HepG2 (cell line): ENCODE measurements at regions not wholly inside any gene's neighbourhood (a gene's known extent, or its start where the extent isn't known, plus 50 kb on each side); places are given as distances from the start of the nearest gene placed in this dataset.

ENCODE experiments used
- ATAC-seq: fragments of 200-7000 bp; cut with Tn5 transposase; 3 replicates; pipeline ENCODE4 v1.9.1; 2020; ENCODE audit warnings: mild to moderate bottlenecking, moderate library complexity
- BruUV-seq: library from RNA; stranded (reverse); fragments of 400-500 nt; replicated peaks from 2 replicates; lab custom pipeline; 2021; lab: Mats Ljungman, UMichigan
- CTCF ChIA-PET: fragments of 300-600 bp; formaldehyde crosslinking; extraction: SDS; loops from one replicate; lab custom pipeline; 2021; ENCODE audit warnings: low total read pairs, inconsistent platforms, low intra/inter-chr PET ratio; lab: Yijun Ruan, JAX
- POLR2A ChIA-PET: fragments of 350-600 bp; sonication (Branson Sonifier 250); formaldehyde crosslinking; loops from one replicate; lab custom pipeline; 2020; ENCODE audit warnings: antibody characterized with exemption, inconsistent platforms; lab: Yijun Ruan, JAX
- DNase-seq: peaks from one replicate; pipeline ENCODE4 v3.0.0-alpha.2; 2015; ENCODE audit warnings: low spot score
- FAIRE-seq: peaks from 3 replicates; lab custom pipeline; 2011; peaks lifted over from hg19 to GRCh38; lab: Jason Lieb, UNC
- H2AFZ ChIP-seq: one replicate; pipeline ENCODE4 v1.6.1; 2011; ENCODE audit warnings: low read length, inconsistent platforms
- H3K27ac ChIP-seq: fragments of 300-600 bp; 3 replicates; pipeline ENCODE4 v1.8.0; 2011; ENCODE audit warnings: mixed run types, mild to moderate bottlenecking, mixed read lengths, low read length, inconsistent platforms; ENCODE audit not compliant: insufficient read depth; ENCODE audit errors: extremely low read length
- H3K27me3 ChIP-seq, 2 experiments: fragments of 200-600 bp in 1 of 2; 2 replicates in 1 of 2; 3 replicates in 1 of 2; pipeline versions ENCODE4 v1.6.0 to v1.8.0; 2011; ENCODE audit warnings: low read length in 2 of 2, mild to moderate bottlenecking in 2 of 2, moderate library complexity in 2 of 2, inconsistent platforms in 1 of 2; ENCODE audit not compliant: insufficient read depth in 2 of 2, control insufficient read depth in 1 of 2
- H3K36me3 ChIP-seq, 2 experiments: fragments of 200-600 bp in 1 of 2; replicated peaks in 1 of 2; 2 replicates in 1 of 2; 3 replicates in 1 of 2; pipeline versions ENCODE4 v1.5.1 to v1.8.0; 2011; ENCODE audit warnings: low read length in 2 of 2, inconsistent platforms in 1 of 2; ENCODE audit not compliant: insufficient read depth in 2 of 2, control insufficient read depth in 1 of 2
- H3K4me1 ChIP-seq: 2 replicates; pipeline ENCODE4 v1.5.1; 2012; ENCODE audit warnings: low read length, inconsistent platforms; ENCODE audit not compliant: insufficient read depth
- H3K4me2 ChIP-seq: 2 replicates; pipeline ENCODE4 v1.6.0; 2011; ENCODE audit warnings: low read depth, low read length, inconsistent platforms
- H3K4me3 ChIP-seq, 3 experiments: fragments of 200-600 bp in 1 of 3; sonication (generic), shearing (Covaris generic) in 1 of 3; replicated peaks in 1 of 3; 2 replicates each; pipeline ENCODE4 v1.5.1; 2011 to 2016; ENCODE audit warnings: low read length in 3 of 3, inconsistent platforms in 2 of 3, low read depth in 2 of 3, mild to moderate bottlenecking in 2 of 3, control low read depth in 1 of 3, mixed read lengths in 1 of 3; ENCODE audit not compliant: insufficient read depth in 1 of 3
- H3K79me2 ChIP-seq: one replicate; pipeline ENCODE4 v1.6.1; 2011; ENCODE audit warnings: low read length, inconsistent platforms; ENCODE audit not compliant: insufficient read depth
- H3K9ac ChIP-seq: 2 replicates; pipeline ENCODE4 v1.6.0; 2011; ENCODE audit warnings: mild to moderate bottlenecking, low read depth, low read length, inconsistent platforms; ENCODE audit not compliant: insufficient read depth
- H3K9me3 ChIP-seq: 2 replicates; pipeline ENCODE4 v1.5.1; 2012; ENCODE audit warnings: mild to moderate bottlenecking, low read length
- H4K20me1 ChIP-seq: 2 replicates; pipeline ENCODE4 v1.6.0; 2011; ENCODE audit warnings: inconsistent platforms, mild to moderate bottlenecking, low read length, moderate library complexity; ENCODE audit not compliant: insufficient read depth
- DNMT1 ChIP-seq: sonication (generic); formaldehyde crosslinking; IDR thresholded peaks from 2 replicates; pipeline ENCODE4 v1.5.1; 2020; ENCODE audit warnings: mild to moderate bottlenecking, missing genetic modification reagents
- KDM1A ChIP-seq: IDR thresholded peaks from 2 replicates; pipeline ENCODE4 v1.6.1; 2016; ENCODE audit warnings: missing compliant biosample characterization
- KDM5A ChIP-seq: fragments of 200-600 bp; sonication (generic); IDR thresholded peaks from 2 replicates; pipeline ENCODE4 v1.7.0; 2018; ENCODE audit warnings: antibody characterized with exemption, mild to moderate bottlenecking, low read length, borderline replicate concordance
- MEIS1 ChIP-seq: sonication (generic); formaldehyde crosslinking; IDR thresholded peaks from 2 replicates; pipeline ENCODE4 v1.9.0; 2021; ENCODE audit warnings: mild to moderate bottlenecking, missing genetic modification reagents, moderate library complexity, borderline replicate concordance
- MNT ChIP-seq: fragments of 450-650 bp; IDR thresholded peaks from 2 replicates; pipeline ENCODE4 v1.6.1; 2016
- TBP ChIP-seq: sonication (generic); formaldehyde crosslinking; IDR thresholded peaks from 2 replicates; pipeline ENCODE4 v1.5.0; 2020; ENCODE audit warnings: missing genetic modification reagents
- ZBTB43 ChIP-seq: sonication (generic); formaldehyde crosslinking; conservative IDR thresholded peaks from 2 replicates; pipeline ENCODE4 v1.4.0; 2020; ENCODE audit warnings: missing genetic modification reagents
- ZNF501 ChIP-seq: sonication (generic); formaldehyde crosslinking; IDR thresholded peaks from 2 replicates; pipeline ENCODE4 v1.5.1; 2020; ENCODE audit warnings: mild to moderate bottlenecking, moderate library complexity, missing genetic modification reagents
- WGBS: methylation state at CpG from one replicate; pipeline ENCODE4 v1.1.6; 2017; ENCODE audit warnings: low lambda C conversion rate; 5-methylcytosine and 5-hydroxymethylcytosine counted together
- in situ Hi-C: cut with HindIII; loops from 2 replicates; pipeline ENCODE4 v1.10.0; 2017; ENCODE audit warnings: low pct_unique_long_range_greater_than_20kb; ENCODE audit not compliant: extremely low pct_ligation_motif_present
- intact Hi-C: fragments of 100-400 bp; cut with micrococcal nuclease; formaldehyde crosslinking; loops from one replicate; pipeline ENCODE4 v1.10.0; 2022; ENCODE audit not compliant: unreplicated experiment
- TF ChIP-seq, protein P1 (sequence below): sonication (generic); formaldehyde crosslinking; conservative IDR thresholded peaks from 2 replicates; pipeline ENCODE4 v1.4.0; 2020; ENCODE audit warnings: mild to moderate bottlenecking, missing genetic modification reagents, moderate library complexity

DNA sequence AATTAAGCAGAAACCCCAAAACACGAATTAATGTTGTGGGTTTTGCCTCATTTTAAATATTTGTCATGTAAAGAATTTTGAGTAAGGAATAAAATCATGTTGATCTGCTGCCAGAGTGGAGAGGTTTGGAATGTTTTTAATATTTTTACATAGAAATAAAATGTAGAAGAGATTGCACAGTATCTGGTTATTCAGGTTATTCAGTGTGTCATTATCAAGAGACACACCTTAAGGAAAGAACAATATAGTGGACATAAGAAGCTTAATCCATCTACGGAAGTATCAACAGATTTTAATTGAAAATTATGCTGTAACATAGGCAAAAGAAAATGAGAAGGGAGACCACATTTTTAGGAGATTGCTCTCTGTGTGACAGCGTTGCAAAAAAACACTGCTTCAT is 410.4 kb downstream of the MED10 start:
- no peak overlapping the region for H3K27ac ChIP-seq
- POLR2A ChIA-PET = no interaction called here
- FAIRE-seq (no peak), ATAC-seq (no peak), DNase-seq (no peak)
- H4K20me1 ChIP-seq = no peaks in the 10 kb centered on the region
- intact Hi-C loops (no loop called here), in situ Hi-C loops (no loop called here)
- H3K9me3 ChIP-seq = peaks cover 19% of the 10 kb centered on the region; the same call in 1 of the 2 replicates
- no peaks in the 10 kb centered on the region for H3K36me3 ChIP-seq
- no peak overlapping the region for H2AFZ ChIP-seq
- H3K4me1 ChIP-seq = no peaks in the 10 kb centered on the region
- no TSS peak for BruUV-seq
- CTCF ChIA-PET = no interaction called here
- H3K4me2 ChIP-seq = no peak overlapping the region
- H3K79me2 ChIP-seq = no peaks in the 10 kb centered on the region
- no peak overlapping the region for H3K4me3 ChIP-seq
- no peak for TF ChIP-seq MEIS1
- TF ChIP-seq, protein P1, sequence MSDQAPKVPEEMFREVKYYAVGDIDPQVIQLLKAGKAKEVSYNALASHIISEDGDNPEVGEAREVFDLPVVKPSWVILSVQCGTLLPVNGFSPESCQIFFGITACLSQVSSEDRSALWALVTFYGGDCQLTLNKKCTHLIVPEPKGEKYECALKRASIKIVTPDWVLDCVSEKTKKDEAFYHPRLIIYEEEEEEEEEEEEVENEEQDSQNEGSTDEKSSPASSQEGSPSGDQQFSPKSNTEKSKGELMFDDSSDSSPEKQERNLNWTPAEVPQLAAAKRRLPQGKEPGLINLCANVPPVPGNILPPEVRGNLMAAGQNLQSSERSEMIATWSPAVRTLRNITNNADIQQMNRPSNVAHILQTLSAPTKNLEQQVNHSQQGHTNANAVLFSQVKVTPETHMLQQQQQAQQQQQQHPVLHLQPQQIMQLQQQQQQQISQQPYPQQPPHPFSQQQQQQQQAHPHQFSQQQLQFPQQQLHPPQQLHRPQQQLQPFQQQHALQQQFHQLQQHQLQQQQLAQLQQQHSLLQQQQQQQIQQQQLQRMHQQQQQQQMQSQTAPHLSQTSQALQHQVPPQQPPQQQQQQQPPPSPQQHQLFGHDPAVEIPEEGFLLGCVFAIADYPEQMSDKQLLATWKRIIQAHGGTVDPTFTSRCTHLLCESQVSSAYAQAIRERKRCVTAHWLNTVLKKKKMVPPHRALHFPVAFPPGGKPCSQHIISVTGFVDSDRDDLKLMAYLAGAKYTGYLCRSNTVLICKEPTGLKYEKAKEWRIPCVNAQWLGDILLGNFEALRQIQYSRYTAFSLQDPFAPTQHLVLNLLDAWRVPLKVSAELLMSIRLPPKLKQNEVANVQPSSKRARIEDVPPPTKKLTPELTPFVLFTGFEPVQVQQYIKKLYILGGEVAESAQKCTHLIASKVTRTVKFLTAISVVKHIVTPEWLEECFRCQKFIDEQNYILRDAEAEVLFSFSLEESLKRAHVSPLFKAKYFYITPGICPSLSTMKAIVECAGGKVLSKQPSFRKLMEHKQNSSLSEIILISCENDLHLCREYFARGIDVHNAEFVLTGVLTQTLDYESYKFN = no peak
- TF ChIP-seq ZNF501 = no peak
- TF ChIP-seq KDM1A (CRISPR knock-in tag) = no peak
- no peak for TF ChIP-seq MNT
- TF ChIP-seq TBP (CRISPR knock-in tag) = no peak
- TF ChIP-seq KDM5A = no peak
- no peak for TF ChIP-seq ZBTB43 (CRISPR knock-in tag)
- no peak for TF ChIP-seq DNMT1
- H3K27me3 ChIP-seq = no peaks in the 10 kb centered on the region
- H3K9ac ChIP-seq = no peak overlapping the region
- WGBS = 5% methylated on average over 3 of the region's 3 CpGs
